ENCODE measurements at regions not wholly inside any gene's neighbourhood (a gene's known extent, or its start where the extent isn't known, plus 50 kb on each side); places are given as distances from the start of the nearest gene placed in this dataset.

- TF ChIP-seq CTCF (IDR thresholded peaks at IDR 0.05; ENCODE audit: low read depth, low read length, poor library complexity, severe bottlenecking) (no peak), EZH2phosphoT487 (IDR thresholded peaks at IDR 0.05; ENCODE audit: borderline replicate concordance, low read length) (no peak)
- Histone ChIP-seq H3K9me2 (replicated peaks; ENCODE audit: control insufficient read depth, low read length) (no peaks in the 10 kb centered on the region), H3F3A (ENCODE audit: control insufficient read depth, insufficient read depth) (no peaks in the 10 kb centered on the region), H3K4me2 (ENCODE audit: low read length) (no peak overlapping the region), H3K36me3 (ENCODE audit: control insufficient read depth, low read length) (no peaks in the 10 kb centered on the region), H3K27ac (ENCODE audit: low read depth, low read length) (no peak overlapping the region), H4K20me1 (ENCODE audit: control insufficient read depth, insufficient read depth, low read depth, low read length) (no peaks in the 10 kb centered on the region), H3K4me3 (ENCODE audit: low read length) (no peak overlapping the region), H3K9me3 (ENCODE audit: control insufficient read depth, insufficient read depth, low read length) (no peaks in the 10 kb centered on the region), H3K4me1 (ENCODE audit: control insufficient read depth, low read length) (no peaks in the 10 kb centered on the region), H3K27me3 (ENCODE audit: control insufficient read depth, low read length) (no peaks in the 10 kb centered on the region), H3K79me2 (ENCODE audit: control insufficient read depth, low read length) (no peaks in the 10 kb centered on the region)
These were observed 642.9 kb upstream of the KIRREL3 start for GRCh38 chr11:127643268-127644058.

- Histone ChIP-seq H3K4me3 (ENCODE audit: low read length) (no peak overlapping the region), H3K9me2 (replicated peaks; ENCODE audit: control insufficient read depth, low read length) (no peaks in the 10 kb centered on the region), H3K9me3 (ENCODE audit: control insufficient read depth, insufficient read depth, low read length) (no peaks in the 10 kb centered on the region), H3K36me3 (ENCODE audit: control insufficient read depth, low read length) (no peaks in the 10 kb centered on the region), H4K20me1 (ENCODE audit: control insufficient read depth, insufficient read depth, low read depth, low read length) (no peaks in the 10 kb centered on the region), H3K4me1 (ENCODE audit: control insufficient read depth, low read length) (no peaks in the 10 kb centered on the region), H3K4me2 (ENCODE audit: low read length) (no peak overlapping the region), H3K79me2 (ENCODE audit: control insufficient read depth, low read length) (no peaks in the 10 kb centered on the region), H3F3A (ENCODE audit: control insufficient read depth, insufficient read depth) (no peaks in the 10 kb centered on the region), H3K27me3 (ENCODE audit: control insufficient read depth, low read length) (no peaks in the 10 kb centered on the region), H3K27ac (ENCODE audit: low read depth, low read length) (no peak overlapping the region)
- TF ChIP-seq EZH2phosphoT487 (IDR thresholded peaks at IDR 0.05; ENCODE audit: borderline replicate concordance, low read length) (no peak), CTCF (IDR thresholded peaks at IDR 0.05; ENCODE audit: low read depth, low read length, poor library complexity, severe bottlenecking) (no peak)
These were observed 640.2 kb upstream of the KIRREL3 start for GRCh38 chr11:127640561-127641451.

- H3F3A ChIP-seq (ENCODE audit: control insufficient read depth, insufficient read depth), result no peaks in the 10 kb centered on the region
- H3K4me3 ChIP-seq (ENCODE audit: low read length), result no peak overlapping the region
- no peaks in the 10 kb centered on the region for H3K9me3 ChIP-seq (ENCODE audit: control insufficient read depth, insufficient read depth, low read length)
- no peaks in the 10 kb centered on the region for H3K36me3 ChIP-seq (ENCODE audit: control insufficient read depth, low read length)
- no peak overlapping the region for H3K27ac ChIP-seq (ENCODE audit: low read depth, low read length)
- no peaks in the 10 kb centered on the region for H3K4me1 ChIP-seq (ENCODE audit: control insufficient read depth, low read length)
- no peak for TF ChIP-seq EZH2phosphoT487 (IDR thresholded peaks at IDR 0.05; ENCODE audit: borderline replicate concordance, low read length)
- no peak for TF ChIP-seq CTCF (IDR thresholded peaks at IDR 0.05; ENCODE audit: low read depth, low read length, poor library complexity, severe bottlenecking)
- H4K20me1 ChIP-seq (ENCODE audit: control insufficient read depth, insufficient read depth, low read depth, low read length), result no peaks in the 10 kb centered on the region
- H3K27me3 ChIP-seq (ENCODE audit: control insufficient read depth, low read length), result no peaks in the 10 kb centered on the region
- no peaks in the 10 kb centered on the region for H3K9me2 ChIP-seq (replicated peaks; ENCODE audit: control insufficient read depth, low read length)
- H3K4me2 ChIP-seq (ENCODE audit: low read length), result no peak overlapping the region
- H3K79me2 ChIP-seq (ENCODE audit: control insufficient read depth, low read length), result no peaks in the 10 kb centered on the region
These were observed 639.3 kb upstream of the KIRREL3 start for GRCh38 chr11:127639916-127640315.

Measured in DOHH2 (cell line).